COLO829 (cell line): ENCODE measurements at regions not wholly inside any gene's neighbourhood (a gene's known extent, or its start where the extent isn't known, plus 50 kb on each side); places are given as distances from the start of the nearest gene placed in this dataset.

ENCODE experiments used
- DNase-seq: peaks from one replicate; pipeline ENCODE4 v3.0.0; 2012; ENCODE audit warnings: low spot score

GRCh38 chr2:188142636-188143295 lies 148.9 kb upstream of the GULP1 start:
- peak; percentile 50 for DNase-seq

GRCh38 chr2:188145885-188146284 lies 145.8 kb upstream of the GULP1 start:
- DNase-seq: no peak

GRCh38 chr2:188146888-188147287 lies 144.8 kb upstream of the GULP1 start:
- no peak for DNase-seq

GRCh38 chr2:188151670-188152069 lies 140.0 kb upstream of the GULP1 start:
- DNase-seq: no peak

GRCh38 chr2:188158337-188159100 lies 133.2 kb upstream of the GULP1 start:
- DNase-seq: no peak

GRCh38 chr2:188159484-188159883 lies 132.2 kb upstream of the GULP1 start:
- no peak for DNase-seq

GRCh38 chr2:188170356-188170755 lies 121.3 kb upstream of the GULP1 start:
- no peak for DNase-seq

- no peak for DNase-seq
Measured at GRCh38 chr2:188176620-188177019, 115.1 kb upstream of the GULP1 start.

GRCh38 chr2:188181067-188181838 lies 110.4 kb upstream of the GULP1 start:
- DNase-seq: peak; percentile 8

- DNase-seq: no peak
Measured at GRCh38 chr2:188181884-188182283, 109.8 kb upstream of the GULP1 start.

GRCh38 chr2:188187726-188188125 lies 103.9 kb upstream of the GULP1 start:
- DNase-seq: no peak

GRCh38 chr2:188189356-188189755 lies 102.3 kb upstream of the GULP1 start:
- no peak for DNase-seq

GRCh38 chr2:188193230-188193629 lies 98.4 kb upstream of the GULP1 start:
- no peak for DNase-seq

GRCh38 chr2:188196343-188197008 lies 95.2 kb upstream of the GULP1 start:
- no peak for DNase-seq

- peak; percentile 89 for DNase-seq
Measured at GRCh38 chr2:188199716-188200128, 92.0 kb upstream of the GULP1 start.

- DNase-seq: no peak
Measured at GRCh38 chr2:188201639-188202038, 90.0 kb upstream of the GULP1 start.

GRCh38 chr2:188202777-188203176 lies 88.9 kb upstream of the GULP1 start:
- no peak for DNase-seq

GRCh38 chr2:188203776-188204175 lies 87.9 kb upstream of the GULP1 start:
- no peak for DNase-seq

GRCh38 chr2:188204824-188205223 lies 86.8 kb upstream of the GULP1 start:
- DNase-seq: no peak

GRCh38 chr2:188207554-188207953 lies 84.1 kb upstream of the GULP1 start:
- no peak for DNase-seq

GRCh38 chr2:188209218-188209617 lies 82.5 kb upstream of the GULP1 start:
- no peak for DNase-seq

GRCh38 chr2:188217264-188217663 lies 74.4 kb upstream of the GULP1 start:
- no peak for DNase-seq
